Liver (tissue), 3 donors: ENCODE measurements at regions not wholly inside any gene's neighbourhood (a gene's known extent, or its start where the extent isn't known, plus 50 kb on each side); places are given as distances from the start of the nearest gene placed in this dataset.

Experiments
- HNF4G ChIP-seq: IDR thresholded peaks from 2 replicates; pipeline ENCODE4 v1.6.1; 2016; ENCODE audit warnings: antibody characterized with exemption
- NR2F2 ChIP-seq: IDR thresholded peaks from 2 replicates; pipeline ENCODE4 v1.6.1; 2016; ENCODE audit warnings: antibody characterized with exemption
- RAD21 ChIP-seq, 2 donors: IDR thresholded peaks; 2 replicates each; pipeline ENCODE4 v1.6.1; 2016; ENCODE audit warnings: antibody characterized with exemption in 2 of 2, mild to moderate bottlenecking in 2 of 2
- SP1 ChIP-seq: IDR thresholded peaks from 2 replicates; pipeline ENCODE4 v1.6.1; 2018; ENCODE audit warnings: antibody characterized with exemption, mild to moderate bottlenecking
- TF ChIP-seq, protein P1 (sequence below): fragments of 150-350 bp; IDR thresholded peaks from 2 replicates; pipeline ENCODE4 v1.5.1; 2017; ENCODE audit warnings: improper control_type of control experiment, low read depth, low read length; ENCODE audit not compliant: missing input control
- TF ChIP-seq, protein P2 (sequence below): IDR thresholded peaks from 2 replicates; pipeline ENCODE4 v1.6.1; 2016; ENCODE audit warnings: antibody characterized with exemption, mild to moderate bottlenecking
- TF ChIP-seq, protein P3 (sequence below): IDR thresholded peaks from 2 replicates; pipeline ENCODE4 v1.6.1; 2016; ENCODE audit warnings: antibody characterized with exemption
- donor health status: healthy.
- donor health status: healthy.

GRCh38 chr16:72424757-72425156 lies 252.8 kb upstream of the PMFBP1 start:
- TF ChIP-seq, protein P1, sequence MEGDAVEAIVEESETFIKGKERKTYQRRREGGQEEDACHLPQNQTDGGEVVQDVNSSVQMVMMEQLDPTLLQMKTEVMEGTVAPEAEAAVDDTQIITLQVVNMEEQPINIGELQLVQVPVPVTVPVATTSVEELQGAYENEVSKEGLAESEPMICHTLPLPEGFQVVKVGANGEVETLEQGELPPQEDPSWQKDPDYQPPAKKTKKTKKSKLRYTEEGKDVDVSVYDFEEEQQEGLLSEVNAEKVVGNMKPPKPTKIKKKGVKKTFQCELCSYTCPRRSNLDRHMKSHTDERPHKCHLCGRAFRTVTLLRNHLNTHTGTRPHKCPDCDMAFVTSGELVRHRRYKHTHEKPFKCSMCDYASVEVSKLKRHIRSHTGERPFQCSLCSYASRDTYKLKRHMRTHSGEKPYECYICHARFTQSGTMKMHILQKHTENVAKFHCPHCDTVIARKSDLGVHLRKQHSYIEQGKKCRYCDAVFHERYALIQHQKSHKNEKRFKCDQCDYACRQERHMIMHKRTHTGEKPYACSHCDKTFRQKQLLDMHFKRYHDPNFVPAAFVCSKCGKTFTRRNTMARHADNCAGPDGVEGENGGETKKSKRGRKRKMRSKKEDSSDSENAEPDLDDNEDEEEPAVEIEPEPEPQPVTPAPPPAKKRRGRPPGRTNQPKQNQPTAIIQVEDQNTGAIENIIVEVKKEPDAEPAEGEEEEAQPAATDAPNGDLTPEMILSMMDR = no peak
- TF ChIP-seq, protein P2, sequence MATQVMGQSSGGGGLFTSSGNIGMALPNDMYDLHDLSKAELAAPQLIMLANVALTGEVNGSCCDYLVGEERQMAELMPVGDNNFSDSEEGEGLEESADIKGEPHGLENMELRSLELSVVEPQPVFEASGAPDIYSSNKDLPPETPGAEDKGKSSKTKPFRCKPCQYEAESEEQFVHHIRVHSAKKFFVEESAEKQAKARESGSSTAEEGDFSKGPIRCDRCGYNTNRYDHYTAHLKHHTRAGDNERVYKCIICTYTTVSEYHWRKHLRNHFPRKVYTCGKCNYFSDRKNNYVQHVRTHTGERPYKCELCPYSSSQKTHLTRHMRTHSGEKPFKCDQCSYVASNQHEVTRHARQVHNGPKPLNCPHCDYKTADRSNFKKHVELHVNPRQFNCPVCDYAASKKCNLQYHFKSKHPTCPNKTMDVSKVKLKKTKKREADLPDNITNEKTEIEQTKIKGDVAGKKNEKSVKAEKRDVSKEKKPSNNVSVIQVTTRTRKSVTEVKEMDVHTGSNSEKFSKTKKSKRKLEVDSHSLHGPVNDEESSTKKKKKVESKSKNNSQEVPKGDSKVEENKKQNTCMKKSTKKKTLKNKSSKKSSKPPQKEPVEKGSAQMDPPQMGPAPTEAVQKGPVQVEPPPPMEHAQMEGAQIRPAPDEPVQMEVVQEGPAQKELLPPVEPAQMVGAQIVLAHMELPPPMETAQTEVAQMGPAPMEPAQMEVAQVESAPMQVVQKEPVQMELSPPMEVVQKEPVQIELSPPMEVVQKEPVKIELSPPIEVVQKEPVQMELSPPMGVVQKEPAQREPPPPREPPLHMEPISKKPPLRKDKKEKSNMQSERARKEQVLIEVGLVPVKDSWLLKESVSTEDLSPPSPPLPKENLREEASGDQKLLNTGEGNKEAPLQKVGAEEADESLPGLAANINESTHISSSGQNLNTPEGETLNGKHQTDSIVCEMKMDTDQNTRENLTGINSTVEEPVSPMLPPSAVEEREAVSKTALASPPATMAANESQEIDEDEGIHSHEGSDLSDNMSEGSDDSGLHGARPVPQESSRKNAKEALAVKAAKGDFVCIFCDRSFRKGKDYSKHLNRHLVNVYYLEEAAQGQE = no peak
- TF ChIP-seq, protein P3, sequence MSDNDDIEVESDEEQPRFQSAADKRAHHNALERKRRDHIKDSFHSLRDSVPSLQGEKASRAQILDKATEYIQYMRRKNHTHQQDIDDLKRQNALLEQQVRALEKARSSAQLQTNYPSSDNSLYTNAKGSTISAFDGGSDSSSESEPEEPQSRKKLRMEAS = no peak
- no peak for TF ChIP-seq SP1
- no peak for TF ChIP-seq HNF4G
- TF ChIP-seq RAD21 (IDR thresholded peaks at IDR 0.05) = no peak
- no peak for TF ChIP-seq NR2F2
